Fibroblast of the aortic adventitia (primary cell): ENCODE measurements at regions not wholly inside any gene's neighbourhood (a gene's known extent, or its start where the extent isn't known, plus 50 kb on each side); places are given as distances from the start of the nearest gene placed in this dataset.
"Not testable (repeated sequence)": the region's sequence is repeated elsewhere in the genome, so short reads cannot be mapped to it uniquely, and the experiment has no call there.

Experiments
- DNase-seq: peaks from one replicate; pipeline ENCODE4 v3.0.0-alpha.2; 2010; ENCODE audit warnings: low read depth
- H3K4me3 ChIP-seq: 2 replicates; pipeline ENCODE4 v1.5.1; 2011; ENCODE audit warnings: low read depth, mild to moderate bottlenecking, control low read depth, low read length, moderate library complexity
- CTCF ChIP-seq: IDR thresholded peaks from 2 replicates; pipeline ENCODE4 v1.5.1; 2011; ENCODE audit warnings: mild to moderate bottlenecking, low read length, control low read depth, inconsistent platforms; ENCODE audit not compliant: insufficient read depth

- no peak for DNase-seq
- no peak for TF ChIP-seq CTCF
- no peak overlapping the region for H3K4me3 ChIP-seq
Observed at GRCh38 chr7:88590963-88591362, 168.5 kb upstream of the ZNF804B start.

- H3K4me3 ChIP-seq = no peak overlapping the region
- no peak for DNase-seq
- TF ChIP-seq CTCF = no peak
Observed at GRCh38 chr7:88589927-88590326, 169.6 kb upstream of the ZNF804B start.

GRCh38 chr7:88586890-88587289 lies 172.6 kb upstream of the ZNF804B start:
- no peak overlapping the region for H3K4me3 ChIP-seq
- DNase-seq = no peak
- no peak for TF ChIP-seq CTCF

GRCh38 chr7:88586219-88586618 lies 173.3 kb upstream of the ZNF804B start:
- no peak for TF ChIP-seq CTCF
- no peak for DNase-seq
- H3K4me3 ChIP-seq = no peak overlapping the region

GRCh38 chr7:88576720-88577119 lies 182.8 kb upstream of the ZNF804B start:
- no peak overlapping the region for H3K4me3 ChIP-seq
- no peak for TF ChIP-seq CTCF
- DNase-seq = no peak

GRCh38 chr7:88566162-88566729 lies 193.3 kb upstream of the ZNF804B start:
- no peak for TF ChIP-seq CTCF
- DNase-seq = no peak
- H3K4me3 ChIP-seq = no peak overlapping the region

GRCh38 chr7:88565401-88565800 lies 194.1 kb upstream of the ZNF804B start:
- H3K4me3 ChIP-seq = no peak overlapping the region
- TF ChIP-seq CTCF = no peak
- no peak for DNase-seq

- DNase-seq, H3K4me3 ChIP-seq: not testable (repeated sequence)
Observed at GRCh38 chr7:88556441-88556840, 203.1 kb upstream of the ZNF804B start.

GRCh38 chr7:88554847-88555246 lies 204.7 kb upstream of the ZNF804B start:
- H3K4me3 ChIP-seq, DNase-seq: not testable (repeated sequence)
